A549 (cell line): ENCODE measurements at regions not wholly inside any gene's neighbourhood (a gene's known extent, or its start where the extent isn't known, plus 50 kb on each side); places are given as distances from the start of the nearest gene placed in this dataset.

Experiments
- CTCF ChIP-seq: fragments of >200 bp; sonication (Bioruptor Twin); formaldehyde crosslinking; IDR thresholded peaks from 3 replicates; pipeline ENCODE4 v1.5.1; 2016
- NR3C1 ChIP-seq: fragments of >200 bp; sonication (Bioruptor Twin); formaldehyde crosslinking; IDR thresholded peaks from 3 replicates; pipeline ENCODE4 v1.6.1; 2017
- ZFP36 ChIP-seq: fragments of 450-650 bp; IDR thresholded peaks from 2 replicates; pipeline ENCODE4 v1.6.1; 2014; ENCODE audit warnings: borderline replicate concordance; ENCODE audit not compliant: partially characterized antibody

GRCh38 chr5:14962604-14963003, 91.0 kb upstream of the ANKH start:
- no peak for TF ChIP-seq NR3C1
- no peak for TF ChIP-seq CTCF
- no peak for TF ChIP-seq ZFP36
